Spleen (tissue), 11 donors: ENCODE measurements at regions not wholly inside any gene's neighbourhood (a gene's known extent, or its start where the extent isn't known, plus 50 kb on each side); places are given as distances from the start of the nearest gene placed in this dataset.

Experiments used
- DNase-seq: peaks from one replicate; pipeline ENCODE4 v3.0.0-alpha.2; 2020
- H3K27ac ChIP-seq, 8 donors: fragments of 200-600 bp; sonication (generic) in 7 of 8; 1 replicate in 4 of 8; 2 replicates in 4 of 8; pipeline versions ENCODE4 v1.5.0 to v1.8.0; 2016 to 2021; ENCODE audit warnings: inconsistent platforms in 4 of 8, mild to moderate bottlenecking in 4 of 8, moderate library complexity in 1 of 8
- H3K27me3 ChIP-seq, 7 donors: fragments of 200-600 bp; sonication (generic) in 6 of 7; replicated peaks in 1 of 7; 1 replicate in 4 of 7; 2 replicates in 3 of 7; pipeline versions ENCODE4 v1.5.0 to v1.8.0; 2016 to 2021; ENCODE audit warnings: inconsistent platforms in 3 of 7, mild to moderate bottlenecking in 1 of 7
- H3K36me3 ChIP-seq, 6 donors: fragments of 200-600 bp; sonication (generic) in 5 of 6; 1 replicate in 4 of 6; 2 replicates in 2 of 6; pipeline versions ENCODE4 v1.5.0 to v1.8.0; 2016 to 2021; ENCODE audit warnings: inconsistent platforms in 2 of 6
- H3K4me1 ChIP-seq, 6 donors: fragments of 200-600 bp; sonication (generic) in 5 of 6; 1 replicate in 3 of 6; 2 replicates in 3 of 6; pipeline versions ENCODE4 v1.5.0 to v1.8.0; 2016 to 2021; ENCODE audit warnings: inconsistent platforms in 3 of 6
- H3K4me3 ChIP-seq, 8 donors: fragments of 200-600 bp; sonication (generic) in 7 of 8; 1 replicate in 4 of 8; 2 replicates in 4 of 8; pipeline versions ENCODE4 v1.5.0 to v1.8.0; 2016 to 2021; ENCODE audit warnings: inconsistent platforms in 4 of 8, mild to moderate bottlenecking in 4 of 8, moderate library complexity in 2 of 8
- H3K9me3 ChIP-seq, 8 donors: fragments of 200-600 bp; sonication (generic) in 7 of 8; 1 replicate in 4 of 8; 2 replicates in 4 of 8; pipeline versions ENCODE4 v1.5.0 to v1.8.0; 2016 to 2021; ENCODE audit warnings: inconsistent platforms in 4 of 8
- POLR2A ChIP-seq, 3 donors: fragments of 450-650 bp; IDR thresholded peaks; one replicate each; pipeline ENCODE4 v1.5.1; 2017; ENCODE audit warnings: antibody characterized with exemption in 3 of 3, mild to moderate bottlenecking in 1 of 3
- POLR2AphosphoS5 ChIP-seq, 3 donors: sonication (generic); formaldehyde crosslinking; IDR thresholded peaks; one replicate each; pipeline ENCODE4 v1.5.1; 2017; ENCODE audit warnings: antibody characterized with exemption in 3 of 3
- WGBS, 5 donors: extraction: QIAGEN DNeasy Blood & Tissue Kit in 3 of 5; methylation state at CpG; one replicate each; pipeline versions ENCODE4 v1.1.5 to v1.1.7; 2013 to 2018; 5-methylcytosine and 5-hydroxymethylcytosine counted together
- intact Hi-C: fragments of 100-400 bp; cut with DNase I; formaldehyde crosslinking; loops from one replicate; pipeline ENCODE4 v1.15.0; 2023; ENCODE audit warnings: low total_unique reads
- TF ChIP-seq, protein P1 (sequence below), 11 experiments: fragments of 200-600 bp in 7 of 11; fragments of 450-650 bp in 4 of 11; sonication (generic) in 4 of 11; IDR thresholded peaks in 8 of 11; conservative IDR thresholded peaks in 3 of 11; 1 replicate in 7 of 11; 2 replicates in 4 of 11; pipeline versions ENCODE4 v1.4.0 to v1.8.0; 2016 to 2021; ENCODE audit warnings: antibody characterized with exemption in 11 of 11, inconsistent platforms in 4 of 11, mild to moderate bottlenecking in 1 of 11
- donor health status: healthy with polysubstance abuse.
- donor health status: DM: no; HTN: no; CAD: no; lungs with moderate emphysema.
- donor health status: DM: no; HTN: no; CAD: no.
- donor health status: Bipolar disorder and iron deficiency.
- donor health status: healthy.
- donor health status: DM: no; HTN: no; CAD: no.
- donor health status: DM: yes; HTN: yes; CAD: no.

DNA sequence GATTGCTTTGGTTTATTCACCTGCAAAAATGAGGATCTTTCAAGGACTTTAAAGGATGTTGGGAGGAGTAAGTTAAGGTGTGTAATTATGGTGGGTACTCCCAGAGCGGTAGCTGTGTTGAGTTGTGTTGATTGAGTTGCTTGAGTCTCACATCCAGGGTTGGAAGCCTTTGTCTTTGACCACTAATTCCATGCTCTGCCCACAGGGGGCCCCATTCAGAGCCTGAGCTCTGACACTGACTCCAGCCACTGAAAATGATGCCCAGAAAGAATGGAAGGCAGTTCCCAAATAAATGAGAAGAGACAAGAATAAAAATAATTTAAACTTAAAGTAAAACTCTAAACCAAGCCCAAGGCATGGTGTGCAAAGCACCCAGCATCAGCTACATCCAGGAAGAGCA, 237.4 kb upstream of the PWP1 start:
- Histone ChIP-seq H3K27ac (no peak overlapping the region), H3K27me3 (no peaks in the 10 kb centered on the region), H3K4me1 (no peaks in the 10 kb centered on the region), H3K9me3 (peaks cover 0 to 6% (median 0%) of the 10 kb centered on the region in 8 donors), H3K4me3 (no peak overlapping the region), H3K36me3 (no peaks in the 10 kb centered on the region)
- 77 to 88% (median 82%) methylated on average over 1 of the region's 1 CpG for WGBS, 5 donors
- peak; percentile 47 for DNase-seq
- TF ChIP-seq, protein P1, sequence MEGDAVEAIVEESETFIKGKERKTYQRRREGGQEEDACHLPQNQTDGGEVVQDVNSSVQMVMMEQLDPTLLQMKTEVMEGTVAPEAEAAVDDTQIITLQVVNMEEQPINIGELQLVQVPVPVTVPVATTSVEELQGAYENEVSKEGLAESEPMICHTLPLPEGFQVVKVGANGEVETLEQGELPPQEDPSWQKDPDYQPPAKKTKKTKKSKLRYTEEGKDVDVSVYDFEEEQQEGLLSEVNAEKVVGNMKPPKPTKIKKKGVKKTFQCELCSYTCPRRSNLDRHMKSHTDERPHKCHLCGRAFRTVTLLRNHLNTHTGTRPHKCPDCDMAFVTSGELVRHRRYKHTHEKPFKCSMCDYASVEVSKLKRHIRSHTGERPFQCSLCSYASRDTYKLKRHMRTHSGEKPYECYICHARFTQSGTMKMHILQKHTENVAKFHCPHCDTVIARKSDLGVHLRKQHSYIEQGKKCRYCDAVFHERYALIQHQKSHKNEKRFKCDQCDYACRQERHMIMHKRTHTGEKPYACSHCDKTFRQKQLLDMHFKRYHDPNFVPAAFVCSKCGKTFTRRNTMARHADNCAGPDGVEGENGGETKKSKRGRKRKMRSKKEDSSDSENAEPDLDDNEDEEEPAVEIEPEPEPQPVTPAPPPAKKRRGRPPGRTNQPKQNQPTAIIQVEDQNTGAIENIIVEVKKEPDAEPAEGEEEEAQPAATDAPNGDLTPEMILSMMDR (IDR thresholded peaks at IDR 0.05 in 8 of 11, conservative IDR thresholded peaks at IDR 0.05 in 3 of 11), result peak in 3 of 11 experiments; percentile 18 to 31 (median 20)
- TF ChIP-seq POLR2A (IDR thresholded peaks at IDR 0.05), result no peak
- no peak for TF ChIP-seq POLR2AphosphoS5 (IDR thresholded peaks at IDR 0.05)
- intact Hi-C loops, result no loop called here

DNA sequence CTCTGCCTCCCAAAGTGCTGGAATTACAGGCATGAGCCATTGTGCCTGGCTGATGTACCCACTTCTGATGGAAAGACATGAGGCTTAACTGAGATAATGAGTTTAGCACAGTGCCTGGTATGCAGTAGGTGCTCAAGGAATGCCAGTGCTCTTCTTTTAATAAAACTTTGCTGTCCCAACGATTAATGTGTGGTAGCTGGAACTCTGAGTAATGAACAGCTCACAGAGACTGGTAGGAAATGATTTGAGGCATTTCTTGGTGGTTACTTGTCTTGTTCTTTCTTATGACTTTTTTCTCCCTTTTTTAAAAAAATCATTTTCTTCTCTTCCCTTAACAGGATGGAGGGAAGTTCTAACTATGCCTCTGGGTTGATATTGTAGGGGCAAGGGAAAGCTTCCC, 235.7 kb upstream of the PWP1 start:
- no peak for DNase-seq
- no peaks in the 10 kb centered on the region for H3K36me3 ChIP-seq
- peaks cover 0 to 10% (median 0%) of the 10 kb centered on the region in 8 donors for H3K9me3 ChIP-seq
- H3K27ac ChIP-seq, result no peak overlapping the region
- H3K4me1 ChIP-seq, result no peaks in the 10 kb centered on the region
- intact Hi-C loops, result no loop called here
- H3K4me3 ChIP-seq, result no peak overlapping the region
- H3K27me3 ChIP-seq, result no peaks in the 10 kb centered on the region
- TF ChIP-seq POLR2A (IDR thresholded peaks at IDR 0.05) (no peak), POLR2AphosphoS5 (IDR thresholded peaks at IDR 0.05) (no peak)
- TF ChIP-seq, protein P1 (IDR thresholded peaks at IDR 0.05 in 8 of 11, conservative IDR thresholded peaks at IDR 0.05 in 3 of 11), result no peak
- WGBS, 5 donors, result 73 to 84% (median 77%) methylated on average over 1 of the region's 1 CpG

DNA sequence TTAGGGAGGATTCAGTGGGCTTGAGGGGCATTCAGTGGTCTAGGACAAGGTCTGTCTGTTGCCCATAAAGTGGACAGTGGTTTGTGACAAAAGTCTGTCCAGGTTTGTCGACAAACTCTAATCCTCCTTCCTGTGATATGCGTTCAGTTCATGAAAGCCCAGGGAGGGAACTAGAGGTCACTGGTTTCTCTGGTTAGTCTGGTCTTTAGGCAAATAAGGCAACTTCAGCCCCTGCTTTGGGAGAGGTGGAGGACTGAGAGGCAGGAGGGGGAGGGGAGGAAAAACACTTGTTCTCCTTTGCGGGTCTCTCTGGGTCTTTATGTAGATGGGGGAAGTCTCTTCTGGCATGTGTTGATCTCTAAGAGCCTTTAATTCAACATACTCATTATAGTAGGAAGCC, 235.1 kb upstream of the PWP1 start:
- Histone ChIP-seq H3K27me3 (no peaks in the 10 kb centered on the region), H3K9me3 (peaks cover 0 to 10% (median 0%) of the 10 kb centered on the region in 8 donors), H3K36me3 (no peaks in the 10 kb centered on the region), H3K4me3 (no peak overlapping the region), H3K4me1 (no peaks in the 10 kb centered on the region), H3K27ac (no peak overlapping the region)
- TF ChIP-seq POLR2A (IDR thresholded peaks at IDR 0.05), result no peak
- no peak for TF ChIP-seq POLR2AphosphoS5 (IDR thresholded peaks at IDR 0.05)
- TF ChIP-seq, protein P1 (IDR thresholded peaks at IDR 0.05 in 8 of 11, conservative IDR thresholded peaks at IDR 0.05 in 3 of 11), result no peak
- DNase-seq, result peak; percentile 1
- intact Hi-C loops, result no loop called here
- 45 to 71% (median 56%) methylated on average over 3 of the region's 3 CpGs for WGBS, 5 donors

DNA sequence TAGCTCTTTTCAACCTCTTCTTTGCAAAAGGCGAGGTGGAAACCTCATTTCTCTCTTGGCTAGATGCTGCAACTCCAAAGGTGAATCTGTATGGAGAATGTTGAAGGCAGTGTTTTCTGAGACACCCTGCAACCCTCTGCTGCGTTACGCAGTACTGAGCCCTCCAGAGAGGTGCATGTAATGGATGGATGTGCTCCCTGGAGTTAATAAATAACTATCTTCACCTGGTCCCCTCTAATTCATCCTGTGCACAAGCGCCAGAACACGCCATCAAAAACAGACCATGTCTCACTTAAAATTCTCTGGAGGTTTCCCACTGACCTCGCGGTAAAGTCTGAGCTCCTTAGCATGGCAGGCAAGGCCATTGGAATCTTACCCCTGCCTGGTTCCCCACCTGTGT, 234.4 kb upstream of the PWP1 start:
- intact Hi-C loops, result no loop called here

More for the DNA sequence above, 234.4 kb upstream of the PWP1 start:
- DNase-seq, result peak; percentile 6
- Histone ChIP-seq H3K9me3 (peaks cover 0 to 10% (median 0%) of the 10 kb centered on the region in 8 donors), H3K36me3 (no peaks in the 10 kb centered on the region), H3K4me3 (no peak overlapping the region), H3K4me1 (no peaks in the 10 kb centered on the region), H3K27ac (no peak overlapping the region), H3K27me3 (no peaks in the 10 kb centered on the region)
- TF ChIP-seq, protein P1 (IDR thresholded peaks at IDR 0.05 in 8 of 11, conservative IDR thresholded peaks at IDR 0.05 in 3 of 11), result no peak
- TF ChIP-seq POLR2A (IDR thresholded peaks at IDR 0.05) (no peak), POLR2AphosphoS5 (IDR thresholded peaks at IDR 0.05) (no peak)
- WGBS, 5 donors, result 85 to 93% (median 90%) methylated on average over 7 of the region's 7 CpGs
